Activated T-helper 1 cell treated with anti-CD3 and anti-CD28 coated beads, Interleukin-12 subunit alpha, Interleukin-12 subunit beta, Interleukin-2, Interleukin-4 antibody, amounts not matched to agents 30 ng/mL and 10 ng/mL and 1 ng/mL, durations not matched to agents 14 hours and 24 hours and 36 hours (primary cell): ENCODE measurements at regions not wholly inside any gene's neighbourhood (a gene's known extent, or its start where the extent isn't known, plus 50 kb on each side); places are given as distances from the start of the nearest gene placed in this dataset.

Source experiments
- DNase-seq: peaks from one replicate; pipeline ENCODE4 v3.0.0; 2021; ENCODE audit warnings: low spot score
- H3K27ac Mint-ChIP-seq: one replicate; pipeline ENCODE4 v1.8.0; 2021; ENCODE audit warnings: mild to moderate bottlenecking, mixed read lengths
- H3K27me3 Mint-ChIP-seq: one replicate; pipeline ENCODE4 v1.8.0; 2022; ENCODE audit warnings: mild to moderate bottlenecking, moderate library complexity, mixed read lengths; ENCODE audit not compliant: insufficient read depth
- H3K36me3 Mint-ChIP-seq: one replicate; pipeline ENCODE4 v1.8.0; 2021; ENCODE audit warnings: low read depth, mixed read lengths
- H3K4me1 Mint-ChIP-seq: one replicate; pipeline ENCODE4 v1.8.0; 2021; ENCODE audit warnings: low read depth, mixed read lengths
- H3K4me3 Mint-ChIP-seq: one replicate; pipeline ENCODE4 v1.8.0; 2021; ENCODE audit warnings: mild to moderate bottlenecking, moderate library complexity, mixed read lengths
- H3K9me3 Mint-ChIP-seq: one replicate; pipeline ENCODE4 v1.8.0; 2021; ENCODE audit warnings: mixed read lengths
- intact Hi-C: fragments of 100-400 bp; cut with micrococcal nuclease; formaldehyde crosslinking; loops from one replicate; pipeline ENCODE4 v1.15.1; 2024

DNA sequence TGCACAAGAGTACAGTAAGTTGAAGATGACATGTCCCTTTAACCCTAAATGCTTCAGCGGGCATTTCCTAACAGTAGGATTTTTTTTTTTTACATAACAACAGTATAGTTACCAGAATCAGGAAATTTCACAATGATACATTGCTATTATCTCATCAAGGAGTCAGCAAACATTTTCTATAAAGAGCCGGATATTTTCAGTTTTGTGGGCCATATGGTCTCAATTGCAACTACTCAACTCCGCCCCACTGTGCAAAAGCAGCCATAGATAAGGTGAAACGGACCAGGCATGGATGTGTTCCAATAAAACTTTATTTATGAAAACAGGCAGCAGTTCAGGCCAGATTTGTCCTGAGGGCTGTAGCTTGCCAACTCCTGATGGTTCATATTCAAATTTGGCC, 130.6 kb downstream of the SMAD6 start:
- Mint-ChIP-seq H3K27ac (no peak overlapping the region), H3K9me3 (no peaks in the 10 kb centered on the region), H3K36me3 (no peaks in the 10 kb centered on the region), H3K4me3 (no peak overlapping the region), H3K4me1 (no peaks in the 10 kb centered on the region), H3K27me3 (peaks cover 2% of the 10 kb centered on the region)
- no peak for DNase-seq
- intact Hi-C loops = no loop called here

DNA sequence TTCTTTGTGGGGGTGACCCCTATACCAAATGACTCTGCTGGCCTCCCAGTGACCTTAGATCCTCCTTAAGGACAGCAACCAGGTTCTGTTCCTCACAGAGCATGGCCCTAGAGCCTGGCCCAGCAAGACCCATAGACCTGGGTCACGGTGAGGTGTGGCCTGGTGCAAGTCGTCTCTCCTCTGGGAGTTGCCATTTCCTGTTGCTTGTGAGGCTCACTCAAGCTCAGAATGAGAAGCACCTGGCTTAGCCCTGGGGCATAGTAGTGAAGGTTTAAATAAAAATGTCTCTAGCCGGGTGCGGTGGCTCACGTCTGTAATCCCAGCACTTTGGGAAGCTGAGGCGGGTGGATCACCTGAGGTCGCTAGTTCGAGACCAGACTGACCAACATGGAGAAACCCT, 131.3 kb downstream of the SMAD6 start:
- Mint-ChIP-seq H3K9me3 (no peaks in the 10 kb centered on the region), H3K27me3 (peaks cover 2% of the 10 kb centered on the region), H3K4me1 (no peaks in the 10 kb centered on the region), H3K36me3 (no peaks in the 10 kb centered on the region), H3K27ac (no peak overlapping the region), H3K4me3 (no peak overlapping the region)
- intact Hi-C loops = no loop called here
- no peak for DNase-seq

DNA sequence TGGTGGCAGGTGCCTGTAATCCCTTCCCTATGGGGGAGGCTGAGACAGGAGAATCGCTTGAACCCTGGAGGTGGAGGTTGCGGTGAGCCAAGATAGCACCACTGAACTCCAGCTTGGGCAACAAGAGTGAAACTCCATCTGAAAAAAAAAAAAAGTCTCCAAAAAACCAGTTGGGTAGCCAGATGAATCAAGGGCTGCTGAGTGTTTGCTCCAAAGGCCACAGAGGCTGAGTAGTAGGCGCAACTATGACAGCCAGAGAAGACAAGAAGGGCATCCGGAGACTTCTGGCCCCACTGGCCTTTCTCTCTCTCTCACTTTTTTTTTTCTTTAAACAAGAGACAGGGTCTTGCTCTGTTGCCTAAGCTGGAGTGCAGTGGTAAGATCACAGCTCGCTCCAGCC, 131.8 kb downstream of the SMAD6 start:
- peaks cover under 1% of the 10 kb centered on the region for H3K27me3 Mint-ChIP-seq
- H3K4me3 Mint-ChIP-seq = no peak overlapping the region
- intact Hi-C loops = no loop called here
- no peaks in the 10 kb centered on the region for H3K4me1 Mint-ChIP-seq
- no peak for DNase-seq
- H3K9me3 Mint-ChIP-seq = no peaks in the 10 kb centered on the region
- H3K27ac Mint-ChIP-seq = no peak overlapping the region
- H3K36me3 Mint-ChIP-seq = no peaks in the 10 kb centered on the region

DNA sequence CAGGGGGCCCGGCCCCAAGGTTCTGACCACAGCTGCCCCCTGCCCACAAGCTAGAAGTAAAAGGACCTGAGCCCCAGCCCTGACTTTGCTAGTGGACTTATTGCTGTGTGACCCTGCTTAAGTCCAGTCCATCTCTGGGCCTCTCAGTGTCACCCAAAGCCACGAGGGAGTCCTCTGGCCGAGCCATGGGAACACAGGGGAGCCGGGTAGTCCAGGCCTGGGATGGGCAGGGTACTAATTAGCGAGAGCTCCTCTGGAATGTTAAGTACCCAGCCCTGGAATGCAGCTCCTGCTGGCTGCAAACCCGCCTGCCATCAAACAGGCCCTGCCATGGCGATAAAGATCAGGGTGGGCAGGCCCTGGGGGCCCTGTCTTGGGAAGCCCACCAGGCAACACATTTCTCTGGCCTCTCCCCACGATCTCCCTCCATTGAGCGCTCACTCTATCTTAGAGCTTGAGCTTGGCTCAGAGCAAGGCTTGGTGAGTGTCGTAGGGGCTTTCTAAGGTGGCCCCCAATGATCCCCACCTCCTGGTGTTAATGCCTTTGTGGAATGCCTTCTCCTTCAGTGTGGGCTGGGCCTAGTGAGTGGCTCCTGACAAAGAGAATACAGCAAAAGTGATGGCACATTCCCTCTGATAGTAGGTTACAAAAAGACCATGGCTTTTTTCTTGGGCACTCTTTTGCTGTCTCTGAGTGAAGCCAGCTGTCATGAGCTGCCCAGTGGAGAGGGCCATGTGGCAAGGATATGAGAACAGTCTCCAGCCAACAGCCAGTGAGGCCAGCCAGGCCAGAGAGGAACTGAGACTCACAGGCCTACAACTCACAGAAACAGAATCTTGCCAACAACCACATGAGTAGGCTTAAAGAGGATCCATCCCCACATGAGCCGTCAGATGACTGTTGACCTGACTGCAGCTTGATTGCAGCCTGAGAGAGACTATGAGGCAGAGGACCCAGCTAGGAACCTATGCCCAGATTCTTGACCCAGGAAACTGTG, 133.1 kb downstream of the SMAD6 start:
- Mint-ChIP-seq H3K9me3 (no peaks in the 10 kb centered on the region), H3K36me3 (no peaks in the 10 kb centered on the region), H3K27me3 (peaks cover 3% of the 10 kb centered on the region), H3K27ac (no peak overlapping the region), H3K4me3 (no peak overlapping the region), H3K4me1 (no peaks in the 10 kb centered on the region)
- no peak for DNase-seq
- intact Hi-C loops = no loop called here

DNA sequence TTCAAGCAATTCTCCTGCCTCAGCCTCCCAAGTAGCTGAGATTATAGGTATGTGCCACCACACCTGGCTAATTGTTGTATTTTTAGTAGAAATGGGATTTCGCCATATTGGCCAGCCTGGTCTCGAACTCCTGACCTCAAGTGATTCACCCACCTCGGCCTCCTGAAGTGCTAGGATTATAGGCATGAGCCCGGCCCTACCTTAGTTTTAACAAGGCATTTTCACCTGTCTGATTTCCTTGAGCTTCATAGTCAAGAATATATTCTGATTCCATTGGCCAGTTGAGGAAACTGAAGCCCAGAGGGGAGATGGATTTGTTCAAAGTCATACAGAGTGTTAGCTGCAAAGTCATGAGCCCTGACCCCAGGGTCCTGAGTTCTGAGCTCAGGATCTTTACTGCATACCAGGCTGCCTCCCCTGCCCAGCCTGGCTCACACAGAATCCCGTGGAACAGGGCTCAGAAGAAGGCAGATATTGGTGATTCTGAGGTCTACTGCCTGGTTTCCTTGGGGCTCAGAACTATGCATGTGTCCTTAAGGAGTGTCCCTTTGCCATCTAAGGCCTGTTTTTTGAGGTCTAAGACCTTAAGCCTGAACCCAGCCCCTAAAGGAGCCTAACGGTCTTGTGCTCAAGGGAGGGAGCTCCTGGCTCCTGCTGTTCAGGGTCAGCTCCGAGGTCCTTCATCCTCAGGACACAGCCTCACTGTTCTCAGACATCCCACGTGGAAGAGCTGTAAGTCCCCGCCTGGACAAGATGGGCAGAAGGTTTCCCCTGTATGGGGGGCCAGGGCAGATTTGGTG, 134.4 kb downstream of the SMAD6 start:
- Mint-ChIP-seq H3K27me3 (peaks cover 13% of the 10 kb centered on the region), H3K4me3 (no peak overlapping the region), H3K4me1 (no peaks in the 10 kb centered on the region), H3K36me3 (no peaks in the 10 kb centered on the region), H3K27ac (no peak overlapping the region), H3K9me3 (no peaks in the 10 kb centered on the region)
- intact Hi-C loops = no loop called here
- DNase-seq = no peak

DNA sequence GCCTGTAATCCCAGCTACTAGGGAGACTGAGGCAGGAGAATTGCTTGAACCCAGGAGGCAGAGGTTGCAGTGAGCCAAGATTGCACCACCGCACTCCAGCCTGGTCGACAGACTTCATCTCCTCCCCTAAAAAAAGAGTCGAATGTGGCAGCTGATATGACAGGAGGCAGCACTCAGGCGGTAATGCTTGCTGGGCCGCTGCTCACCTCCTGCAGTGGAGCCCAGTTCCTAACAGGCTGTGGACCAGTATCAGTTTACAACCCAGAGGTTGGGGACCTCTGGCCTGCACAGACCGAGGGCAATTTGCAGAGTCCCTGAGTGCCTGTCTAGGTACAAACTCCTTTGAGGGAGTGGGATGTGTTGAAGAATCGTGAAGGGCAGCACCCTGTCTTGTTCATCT, 136.2 kb downstream of the SMAD6 start:
- no peak for DNase-seq
- H3K27ac Mint-ChIP-seq = no peak overlapping the region
- H3K9me3 Mint-ChIP-seq = no peaks in the 10 kb centered on the region
- peaks cover 24% of the 10 kb centered on the region for H3K27me3 Mint-ChIP-seq
- no peak overlapping the region for H3K4me3 Mint-ChIP-seq
- H3K4me1 Mint-ChIP-seq = no peaks in the 10 kb centered on the region
- no peaks in the 10 kb centered on the region for H3K36me3 Mint-ChIP-seq
- intact Hi-C loops = no loop called here

DNA sequence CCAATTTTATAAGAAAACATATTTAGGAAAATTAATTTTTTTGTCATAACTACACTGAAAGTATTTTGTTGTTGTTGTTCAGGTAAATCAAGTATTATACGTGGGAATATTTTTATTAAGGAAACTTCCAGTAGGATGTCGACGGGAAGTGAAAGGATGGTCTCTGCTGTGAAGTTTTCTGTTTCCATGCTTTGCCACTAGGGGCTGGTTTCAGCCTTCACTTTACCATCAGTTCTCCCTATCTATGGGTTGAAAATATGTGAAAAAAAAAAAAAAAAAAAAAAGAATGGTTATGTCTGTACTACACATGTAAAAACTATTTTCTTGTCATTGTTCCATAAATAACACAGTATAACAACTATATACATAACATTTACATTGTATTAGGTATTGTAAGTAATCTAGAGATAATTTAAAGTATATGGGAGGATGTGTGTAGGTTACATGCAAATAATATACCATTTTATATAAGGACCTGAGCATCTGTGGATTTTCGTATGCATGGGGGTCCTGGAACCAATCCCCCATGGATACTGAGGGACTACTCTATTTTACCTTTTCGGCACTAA, 136.7 kb downstream of the SMAD6 start:
- H3K9me3 Mint-ChIP-seq = no peaks in the 10 kb centered on the region

DNA sequence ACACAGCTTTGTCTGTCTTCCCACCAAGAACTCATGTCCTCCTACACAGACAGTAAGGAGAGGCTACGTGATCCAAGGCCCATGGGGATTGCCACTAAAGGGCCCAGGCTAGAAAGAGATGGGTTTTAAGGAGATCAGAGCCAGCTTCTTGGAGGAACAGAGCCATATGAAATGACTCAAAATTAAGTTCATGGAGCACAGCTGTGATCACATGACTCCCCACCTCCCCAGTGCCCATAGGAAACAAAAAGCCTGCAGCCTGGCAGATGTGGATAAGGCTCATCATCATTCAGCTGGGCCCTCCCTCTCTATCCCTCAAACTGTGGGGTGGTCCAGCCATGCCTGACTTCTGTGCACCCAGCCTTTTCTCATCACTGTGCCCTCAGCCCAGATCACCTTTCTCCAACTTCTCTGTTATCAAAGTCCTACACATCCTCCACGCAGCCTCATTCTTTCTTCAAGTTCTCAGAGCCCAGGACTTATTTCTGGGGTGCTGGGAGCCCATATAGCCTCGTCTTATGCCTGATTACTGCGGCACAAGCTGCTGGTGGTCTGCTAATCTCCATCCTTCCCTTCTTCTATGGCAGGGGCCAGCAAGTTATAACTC, 137.6 kb downstream of the SMAD6 start:
- H3K27me3 Mint-ChIP-seq = peaks cover 37% of the 10 kb centered on the region
- H3K4me3 Mint-ChIP-seq = no peak overlapping the region
- H3K4me1 Mint-ChIP-seq = no peaks in the 10 kb centered on the region
- H3K9me3 Mint-ChIP-seq = no peaks in the 10 kb centered on the region
- DNase-seq = no peak
- no peak overlapping the region for H3K27ac Mint-ChIP-seq
- intact Hi-C loops = no loop called here
- H3K36me3 Mint-ChIP-seq = no peaks in the 10 kb centered on the region

More for the DNA sequence above, 136.7 kb downstream of the SMAD6 start:
- Mint-ChIP-seq H3K4me3 (no peak overlapping the region), H3K27ac (no peak overlapping the region), H3K36me3 (no peaks in the 10 kb centered on the region), H3K4me1 (no peaks in the 10 kb centered on the region), H3K27me3 (peaks cover 29% of the 10 kb centered on the region)
- DNase-seq = no peak
- intact Hi-C loops = no loop called here

DNA sequence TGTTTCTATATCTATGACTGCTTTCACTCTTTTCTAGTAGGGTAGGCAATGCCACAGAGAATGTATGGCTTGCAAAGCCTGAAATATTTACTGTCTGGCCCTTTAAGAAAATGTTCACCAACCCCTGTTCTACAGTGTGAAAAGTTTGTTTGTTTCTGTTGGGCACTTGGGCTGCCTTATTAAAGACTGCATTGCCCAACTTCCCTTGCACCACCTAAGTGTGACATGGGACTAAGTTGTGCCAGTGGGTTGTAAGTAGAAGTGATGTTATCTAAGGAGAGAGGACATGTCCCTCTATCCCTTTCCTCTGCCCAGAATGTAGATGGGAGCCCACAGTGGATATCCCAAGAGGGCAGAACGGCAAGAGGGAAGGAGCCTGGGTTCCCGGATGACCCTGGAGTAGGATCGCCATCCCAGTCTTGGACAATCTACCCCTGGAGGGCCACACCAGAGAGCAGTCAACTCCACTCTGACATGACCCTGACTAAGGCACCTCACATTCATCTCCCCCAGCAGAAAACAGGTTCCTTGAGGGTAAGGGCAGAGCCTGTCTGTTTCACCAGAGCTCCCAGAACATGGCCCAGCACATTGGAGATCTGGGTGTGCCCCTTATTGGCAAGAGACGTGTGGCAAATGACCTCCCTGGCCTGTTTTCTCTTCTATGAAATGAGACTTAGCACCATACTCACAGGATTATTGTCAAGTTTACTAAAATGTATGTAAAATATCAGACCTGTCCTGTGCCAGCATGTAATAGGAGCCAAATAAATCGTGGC, 138.8 kb downstream of the SMAD6 start:
- H3K27ac Mint-ChIP-seq = no peak overlapping the region
- no peaks in the 10 kb centered on the region for H3K4me1 Mint-ChIP-seq
- no peaks in the 10 kb centered on the region for H3K36me3 Mint-ChIP-seq
- no peaks in the 10 kb centered on the region for H3K9me3 Mint-ChIP-seq
- DNase-seq = no peak
- intact Hi-C loops = no loop called here
- peaks cover 44% of the 10 kb centered on the region for H3K27me3 Mint-ChIP-seq
- H3K4me3 Mint-ChIP-seq = no peak overlapping the region

DNA sequence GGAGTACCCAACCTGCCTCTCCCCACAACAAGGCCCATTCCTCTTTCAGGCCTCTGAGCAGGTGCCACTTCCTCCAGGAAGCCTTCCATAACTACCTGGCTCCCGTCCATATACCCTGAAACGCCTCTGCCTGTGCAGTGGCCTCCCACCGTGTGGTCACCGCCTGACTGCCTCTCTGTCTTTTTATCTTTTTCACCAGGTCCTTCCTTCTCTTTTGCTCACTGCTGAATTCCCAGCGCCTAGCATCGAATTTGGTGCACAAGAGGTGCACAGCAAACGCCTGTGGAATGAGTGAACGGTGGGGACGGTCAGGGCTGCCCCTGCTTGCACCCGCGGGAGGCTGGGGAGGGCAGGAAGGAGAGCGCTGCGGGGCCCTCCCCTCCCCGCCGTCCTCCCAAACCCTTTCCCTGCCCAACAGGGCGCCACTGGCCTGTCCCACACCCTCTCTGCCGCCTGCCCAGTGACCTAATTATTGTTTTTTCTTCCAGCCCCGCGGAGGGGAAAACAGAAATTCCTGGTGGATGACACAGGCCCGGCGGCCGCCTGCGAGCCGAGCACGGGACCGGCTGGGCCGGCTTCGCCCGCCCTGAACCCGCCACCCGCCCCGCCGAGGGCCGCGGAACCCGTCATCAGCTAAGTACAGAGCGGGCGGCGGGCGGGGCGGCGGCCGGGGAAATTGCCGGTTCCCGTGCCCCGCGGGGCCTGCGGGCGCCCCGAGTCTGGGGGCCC, 140.1 kb downstream of the SMAD6 start:
- H3K27me3 Mint-ChIP-seq = peaks cover 44% of the 10 kb centered on the region
- intact Hi-C loops = no loop called here
- H3K36me3 Mint-ChIP-seq = no peaks in the 10 kb centered on the region
- H3K4me1 Mint-ChIP-seq = no peaks in the 10 kb centered on the region
- no peak for DNase-seq
- H3K4me3 Mint-ChIP-seq = no peak overlapping the region
- no peaks in the 10 kb centered on the region for H3K9me3 Mint-ChIP-seq
- no peak overlapping the region for H3K27ac Mint-ChIP-seq

DNA sequence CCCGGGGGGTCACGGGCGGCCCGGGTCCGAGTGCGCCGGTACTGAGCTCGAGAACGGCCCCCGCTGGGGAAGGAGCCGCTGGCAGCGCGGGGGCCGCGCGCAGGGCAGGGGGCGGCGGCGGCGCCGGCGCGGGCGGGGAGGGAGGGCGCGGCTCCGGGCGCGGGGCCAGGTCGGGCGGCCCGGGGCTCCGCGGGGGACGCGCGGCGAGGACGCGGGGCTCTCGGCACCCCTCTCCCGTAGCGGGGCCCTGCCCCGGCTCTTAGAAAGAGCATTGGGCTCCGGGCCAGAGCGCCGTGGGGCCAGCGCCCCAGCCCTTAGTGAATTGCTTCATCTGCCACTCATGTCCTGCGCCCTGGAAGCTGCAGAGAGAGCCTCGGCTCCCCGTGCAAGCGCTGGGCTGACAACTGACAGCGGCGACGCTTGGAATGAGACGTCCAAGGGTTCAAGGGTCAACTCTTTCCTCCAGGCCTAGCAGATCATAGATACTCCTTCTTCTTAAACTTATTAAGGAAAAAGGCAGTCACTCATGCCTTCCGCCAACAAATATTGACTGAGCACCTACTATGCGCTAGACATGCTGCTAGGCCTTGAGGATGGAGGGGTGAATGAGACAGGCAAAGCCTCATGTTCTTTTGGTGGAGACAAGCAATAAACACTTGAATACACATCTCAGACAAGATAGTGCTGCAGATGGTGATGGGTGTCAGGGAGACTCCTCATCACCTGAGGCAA, 140.8 kb downstream of the SMAD6 start:
- Mint-ChIP-seq H3K9me3 (no peaks in the 10 kb centered on the region), H3K36me3 (no peaks in the 10 kb centered on the region), H3K27me3 (peaks cover 46% of the 10 kb centered on the region), H3K27ac (no peak overlapping the region), H3K4me3 (no peak overlapping the region), H3K4me1 (no peaks in the 10 kb centered on the region)
- intact Hi-C loops = no loop called here
- DNase-seq = no peak
